T47D (cell line): ENCODE measurements at regions not wholly inside any gene's neighbourhood (a gene's known extent, or its start where the extent isn't known, plus 50 kb on each side); places are given as distances from the start of the nearest gene placed in this dataset.
A peak's percentile ranks its signal among the peaks of the same experiment; 100 is the strongest.
"Not testable (repeated sequence)": the region's sequence is repeated elsewhere in the genome, so short reads cannot be mapped to it uniquely, and the experiment has no call there.

Source experiments
- DNase-seq, 2 experiments: peaks; one replicate each; pipeline versions ENCODE4 v3.0.0 to v3.0.0-alpha.2; 2011 to 2012; ENCODE audit warnings: low read depth in 1 of 2, low spot score in 1 of 2
- JUND ChIP-seq: IDR thresholded peaks from 2 replicates; pipeline ENCODE4 v1.6.1; 2012; ENCODE audit warnings: low read depth
- in situ Hi-C: cut with HindIII; loops from 2 replicates; pipeline ENCODE4 v1.10.0; 2016; ENCODE audit warnings: low sequenced_read_pairs, low pct_unique_long_range_greater_than_20kb

GRCh38 chr1:101496109-101496508, 259.3 kb downstream of the S1PR1 start:
- in situ Hi-C loops: no loop called here
- DNase-seq: no peak
- TF ChIP-seq JUND: no peak

GRCh38 chr1:101497881-101498559, 261.2 kb downstream of the S1PR1 start:
- TF ChIP-seq JUND: no peak
- DNase-seq: no peak
- in situ Hi-C loops: no loop called here

DNA sequence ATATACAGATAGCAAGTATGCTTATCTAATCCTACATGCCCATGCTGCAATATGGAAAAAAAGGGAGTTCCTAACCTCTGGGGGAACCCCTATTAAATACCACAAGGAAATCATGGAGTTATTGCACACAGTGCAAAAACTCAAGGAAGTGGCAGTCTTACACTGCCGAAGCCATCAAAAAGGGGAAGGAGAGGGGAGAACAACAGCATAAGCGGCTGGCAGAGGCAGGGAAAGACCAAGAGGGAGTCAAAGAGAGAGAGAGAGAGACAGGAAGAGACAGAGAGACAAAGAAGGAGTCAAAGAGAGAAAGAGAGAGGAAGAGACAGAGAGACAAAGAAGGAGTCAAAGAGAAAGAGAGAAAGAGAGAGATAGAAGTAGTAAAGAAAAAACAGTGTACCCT, 267.3 kb downstream of the S1PR1 start:
- in situ Hi-C loops: not testable (repeated sequence)

DNA sequence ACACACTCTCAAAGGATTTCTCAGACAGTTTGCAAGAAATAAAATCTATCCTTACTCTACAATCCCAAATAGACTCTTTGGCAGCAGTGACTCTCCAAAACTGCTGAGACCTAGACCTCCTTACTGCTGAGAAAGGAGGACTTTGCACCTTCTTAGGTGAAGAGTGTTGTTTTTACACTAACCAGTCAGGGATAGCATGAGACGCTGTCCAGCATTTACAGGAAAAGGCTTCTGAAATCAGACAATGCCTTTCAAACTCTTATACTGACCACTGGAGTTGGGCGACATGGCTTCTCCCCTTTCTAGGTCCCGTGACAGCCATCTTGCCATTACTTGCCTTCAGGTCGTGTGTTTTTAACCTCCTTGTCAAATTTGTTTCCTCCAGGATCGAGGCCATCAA, 268.4 kb downstream of the S1PR1 start:
- DNase-seq, in situ Hi-C loops: not testable (repeated sequence)

More for the DNA sequence above, 267.3 kb downstream of the S1PR1 start:
- DNase-seq: not testable (repeated sequence)

DNA sequence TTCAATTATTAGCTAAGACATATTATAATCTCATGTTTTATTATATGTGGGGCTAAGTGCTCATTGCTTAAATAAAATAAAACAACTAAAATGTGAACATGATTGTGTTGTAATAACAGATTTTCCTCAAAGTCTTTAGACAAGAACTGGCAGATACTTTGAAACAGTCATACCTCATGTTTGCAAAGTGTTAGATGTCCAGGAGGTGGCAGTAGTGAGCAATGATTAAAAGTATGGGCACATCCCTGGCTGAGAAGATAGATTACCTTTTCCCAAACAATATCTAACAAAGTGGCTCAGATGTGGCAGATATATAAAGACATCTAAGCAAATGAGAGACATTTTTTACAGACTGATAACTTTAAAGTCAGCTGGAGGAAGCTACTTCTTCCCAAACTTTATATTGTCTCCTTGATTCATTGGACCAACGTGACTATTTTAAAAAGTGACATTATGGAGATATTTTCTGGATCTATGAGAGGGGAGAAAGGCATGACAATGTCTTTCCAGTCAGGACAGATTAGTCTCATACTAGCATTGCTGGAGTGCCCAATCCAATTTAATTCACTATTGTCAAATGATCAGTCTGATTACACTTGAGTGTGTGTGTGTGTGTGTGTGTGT, 269.8 kb downstream of the S1PR1 start:
- in situ Hi-C loops: no loop called here
- peak in 1 of 2 experiments; percentile 46 for DNase-seq
- no peak for TF ChIP-seq JUND

DNA sequence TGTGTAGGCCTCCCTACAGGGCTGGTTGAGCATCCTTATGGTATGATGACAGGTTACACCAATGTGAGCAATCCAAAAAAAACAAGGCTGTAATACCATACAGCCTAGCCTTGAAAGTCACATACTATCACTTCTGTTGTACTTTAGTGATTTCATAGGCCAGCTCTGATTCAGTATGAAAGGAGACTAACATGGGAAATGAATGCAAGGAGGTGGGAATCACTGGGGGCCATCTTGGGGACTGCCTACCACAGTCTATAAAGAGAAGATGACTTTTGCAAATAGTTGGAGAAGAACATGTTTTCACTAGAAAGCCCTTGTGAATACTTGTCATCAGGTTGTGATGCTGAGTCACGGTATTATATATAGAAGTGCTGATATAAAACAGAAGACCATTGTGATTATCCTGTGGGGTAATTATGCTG, 270.7 kb downstream of the S1PR1 start:
- in situ Hi-C loops: no loop called here
- no peak for TF ChIP-seq JUND
- DNase-seq: no peak

DNA sequence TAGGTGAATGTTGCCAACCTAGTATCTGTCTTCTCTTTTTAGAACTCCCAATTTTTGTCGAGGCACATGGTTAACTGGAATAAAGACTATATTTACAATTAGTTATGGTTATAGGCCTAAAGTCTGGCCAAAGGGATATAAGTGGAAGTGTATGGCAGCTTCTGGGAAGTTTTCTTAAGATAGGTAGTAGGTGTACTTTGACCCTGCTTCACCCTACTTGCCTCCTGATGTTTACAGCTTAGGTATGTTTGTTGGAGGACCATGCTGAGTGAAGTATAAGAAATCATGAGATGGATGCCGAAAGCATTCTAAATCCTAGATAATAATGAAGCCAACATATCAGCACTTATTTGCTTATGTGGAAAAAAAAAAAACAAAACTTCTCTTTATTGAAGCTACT, 272.1 kb downstream of the S1PR1 start:
- TF ChIP-seq JUND: no peak
- in situ Hi-C loops: no loop called here
- DNase-seq: no peak

DNA sequence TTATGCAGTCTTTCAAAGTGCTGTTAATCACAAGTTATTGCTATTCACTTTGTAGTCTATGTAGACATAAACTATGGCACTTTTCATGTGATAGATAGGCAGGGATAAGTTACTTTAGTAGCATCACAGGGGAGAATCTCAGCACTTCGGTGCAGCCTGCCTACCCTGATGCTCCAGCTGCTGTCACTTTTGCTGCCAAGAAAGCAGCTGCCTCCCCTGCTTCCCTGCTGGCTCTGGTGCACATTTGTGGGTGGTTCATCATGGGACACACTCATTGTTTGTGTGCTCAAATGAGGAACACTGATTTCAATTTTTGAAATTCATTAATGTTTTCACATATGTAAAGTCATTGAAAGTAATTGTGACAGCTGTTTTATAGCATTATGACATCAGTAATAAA, 272.6 kb downstream of the S1PR1 start:
- no peak for TF ChIP-seq JUND
- DNase-seq: no peak
- in situ Hi-C loops: no loop called here

- TF ChIP-seq JUND: no peak
- no peak for DNase-seq
- in situ Hi-C loops: no loop called here
Measured at GRCh38 chr1:101511202-101511891, 274.5 kb downstream of the S1PR1 start.

GRCh38 chr1:101520302-101520701, 283.5 kb downstream of the S1PR1 start:
- no peak for TF ChIP-seq JUND
- DNase-seq: peak; percentile 3 to 56
- in situ Hi-C loops: no loop called here

- in situ Hi-C loops: no loop called here
- DNase-seq: no peak
- no peak for TF ChIP-seq JUND
Measured at GRCh38 chr1:101522486-101522885, 285.7 kb downstream of the S1PR1 start.

DNA sequence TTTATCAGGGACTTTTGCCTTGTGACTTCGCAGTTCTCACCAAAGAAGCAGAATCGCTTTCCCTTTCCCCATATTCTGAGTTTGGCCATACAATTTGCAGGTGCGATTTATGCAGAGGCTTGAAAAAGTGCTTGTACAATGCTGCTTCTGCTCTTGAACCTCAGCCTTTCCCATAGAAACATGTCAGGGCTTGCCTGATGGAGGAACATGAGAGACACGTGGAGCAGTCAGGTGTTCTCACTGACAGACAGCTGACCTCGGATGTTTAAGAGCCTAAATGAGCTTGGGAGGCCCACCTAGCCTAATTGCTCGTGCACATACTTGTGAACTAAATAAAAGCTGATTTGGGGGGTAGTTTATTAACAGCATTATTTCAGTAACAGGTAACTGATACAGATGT, 290.0 kb downstream of the S1PR1 start:
- in situ Hi-C loops: no loop called here
- no peak for TF ChIP-seq JUND
- no peak for DNase-seq

- TF ChIP-seq JUND: no peak
- in situ Hi-C loops: no loop called here
- DNase-seq: no peak
Measured at GRCh38 chr1:101532377-101532776, 295.6 kb downstream of the S1PR1 start.
